Tibial nerve (tissue), 3 donors: ENCODE measurements at regions not wholly inside any gene's neighbourhood (a gene's known extent, or its start where the extent isn't known, plus 50 kb on each side); places are given as distances from the start of the nearest gene placed in this dataset.

ENCODE experiments used
- POLR2A ChIP-seq, 2 donors: fragments of 450-650 bp; IDR thresholded peaks; one replicate each; pipeline ENCODE4 v1.6.1; 2017; ENCODE audit warnings: antibody characterized with exemption in 2 of 2, mild to moderate bottlenecking in 2 of 2, moderate library complexity in 2 of 2
- TF ChIP-seq, protein P1 (sequence below), 5 experiments: fragments of 200-600 bp in 3 of 5; fragments of 450-650 bp in 2 of 5; sonication (generic) in 3 of 5; IDR thresholded peaks; one replicate each; pipeline ENCODE4 v1.5.1; 2016 to 2019; ENCODE audit warnings: antibody characterized with exemption in 5 of 5, mild to moderate bottlenecking in 3 of 5, moderate library complexity in 2 of 5

DNA sequence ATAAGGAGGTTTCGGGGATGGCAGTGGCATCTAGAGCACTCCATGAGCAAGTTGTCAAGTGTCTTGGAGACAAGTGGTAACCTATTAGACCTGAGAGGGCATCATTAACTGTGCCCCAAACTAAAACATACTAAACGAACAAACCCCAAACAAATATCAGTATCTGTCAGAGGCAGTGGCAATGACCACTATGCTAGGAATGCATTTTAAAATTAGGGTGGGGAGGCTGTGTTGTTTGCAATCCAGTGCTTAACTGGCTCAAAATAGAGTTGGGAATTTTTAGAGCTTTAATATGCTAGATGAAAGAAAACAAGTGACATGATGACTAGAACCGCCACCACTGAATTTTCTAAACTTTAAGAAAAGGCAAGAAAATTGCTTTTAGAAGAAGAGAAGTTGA is 51.8 kb upstream of the TPRG1 start:
- TF ChIP-seq, protein P1, sequence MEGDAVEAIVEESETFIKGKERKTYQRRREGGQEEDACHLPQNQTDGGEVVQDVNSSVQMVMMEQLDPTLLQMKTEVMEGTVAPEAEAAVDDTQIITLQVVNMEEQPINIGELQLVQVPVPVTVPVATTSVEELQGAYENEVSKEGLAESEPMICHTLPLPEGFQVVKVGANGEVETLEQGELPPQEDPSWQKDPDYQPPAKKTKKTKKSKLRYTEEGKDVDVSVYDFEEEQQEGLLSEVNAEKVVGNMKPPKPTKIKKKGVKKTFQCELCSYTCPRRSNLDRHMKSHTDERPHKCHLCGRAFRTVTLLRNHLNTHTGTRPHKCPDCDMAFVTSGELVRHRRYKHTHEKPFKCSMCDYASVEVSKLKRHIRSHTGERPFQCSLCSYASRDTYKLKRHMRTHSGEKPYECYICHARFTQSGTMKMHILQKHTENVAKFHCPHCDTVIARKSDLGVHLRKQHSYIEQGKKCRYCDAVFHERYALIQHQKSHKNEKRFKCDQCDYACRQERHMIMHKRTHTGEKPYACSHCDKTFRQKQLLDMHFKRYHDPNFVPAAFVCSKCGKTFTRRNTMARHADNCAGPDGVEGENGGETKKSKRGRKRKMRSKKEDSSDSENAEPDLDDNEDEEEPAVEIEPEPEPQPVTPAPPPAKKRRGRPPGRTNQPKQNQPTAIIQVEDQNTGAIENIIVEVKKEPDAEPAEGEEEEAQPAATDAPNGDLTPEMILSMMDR (IDR thresholded peaks at IDR 0.05): no peak
- TF ChIP-seq POLR2A (IDR thresholded peaks at IDR 0.05): no peak
